B cell (primary cell): ENCODE measurements at regions not wholly inside any gene's neighbourhood (a gene's known extent, or its start where the extent isn't known, plus 50 kb on each side); places are given as distances from the start of the nearest gene placed in this dataset.

Source experiments
- ATAC-seq: fragments of 200-7000 bp; cut with Tn5 transposase; one replicate; pipeline ENCODE4 v1.10.0; 2021; ENCODE audit warnings: low read depth, mild to moderate bottlenecking, moderate number of reproducible peaks, moderate library complexity
- CTCF ChIA-PET: fragments of 350-600 bp; sonication (Branson Sonifier 250); formaldehyde crosslinking; loops from one replicate; lab custom pipeline; 2021; ENCODE audit warnings: antibody characterized with exemption, inconsistent platforms; lab: Charles Lee
- POLR2A ChIA-PET: fragments of 350-600 bp; sonication (Branson Sonifier 250); formaldehyde crosslinking; loops from one replicate; lab custom pipeline; 2021; ENCODE audit warnings: antibody characterized with exemption; lab: Charles Lee
- DNase-seq: peaks from one replicate; pipeline ENCODE4 v3.0.0; 2013
- H2AFZ ChIP-seq: 2 replicates; pipeline ENCODE4 v1.6.1; 2012; ENCODE audit warnings: mild to moderate bottlenecking, low read depth, low read length; ENCODE audit not compliant: insufficient read depth, poor library complexity, severe bottlenecking
- H3K27ac ChIP-seq, 2 donors: 1 replicate in 1 of 2; 2 replicates in 1 of 2; pipeline ENCODE4 v1.5.1; 2012 to 2013; ENCODE audit warnings: low read length in 2 of 2, mild to moderate bottlenecking in 2 of 2, moderate library complexity in 1 of 2
- H3K27me3 ChIP-seq, 4 experiments: fragments of 200-600 bp in 1 of 4; sonication (generic) in 1 of 4; replicated peaks in 1 of 4; 1 replicate in 2 of 4; 2 replicates in 2 of 4; pipeline versions ENCODE4 v1.6.1 to v1.7.0; 2013 to 2016; ENCODE audit warnings: low read length in 3 of 4, mild to moderate bottlenecking in 2 of 4, mixed read lengths in 1 of 4, moderate library complexity in 1 of 4; ENCODE audit not compliant: insufficient read depth in 4 of 4, control insufficient read depth in 3 of 4; ENCODE audit errors: control extremely low read depth in 1 of 4
- H3K36me3 ChIP-seq, 2 experiments: replicated peaks in 1 of 2; 1 replicate in 1 of 2; 2 replicates in 1 of 2; pipeline versions ENCODE4 v1.6.1 to v1.7.1; 2013; ENCODE audit warnings: low read length in 1 of 2; ENCODE audit not compliant: insufficient read depth in 2 of 2, control insufficient read depth in 1 of 2; ENCODE audit errors: control extremely low read depth in 1 of 2, extremely low read depth in 1 of 2
- H3K4me1 ChIP-seq, 2 donors: fragments of 200-600 bp in 1 of 2; sonication (generic) in 1 of 2; 1 replicate in 1 of 2; 2 replicates in 1 of 2; pipeline versions ENCODE4 v1.5.1 to v1.6.1; 2013 to 2017; ENCODE audit warnings: low read length in 2 of 2; ENCODE audit not compliant: control insufficient read depth in 2 of 2, insufficient read depth in 2 of 2
- H3K4me2 ChIP-seq: replicated peaks from 2 replicates; pipeline ENCODE3; 2012; ENCODE audit warnings: mild to moderate bottlenecking, low read depth, low read length; ENCODE audit not compliant: poor library complexity, severe bottlenecking
- H3K4me3 ChIP-seq, 5 experiments: fragments of 200-600 bp in 1 of 5; sonication (generic) in 1 of 5; 1 replicate in 3 of 5; 2 replicates in 2 of 5; pipeline versions ENCODE4 v1.5.1 to v1.7.0; 2011 to 2016; ENCODE audit warnings: low read length in 4 of 5, mild to moderate bottlenecking in 4 of 5, low read depth in 2 of 5, control low read depth in 1 of 5, moderate library complexity in 1 of 5; ENCODE audit not compliant: insufficient read depth in 1 of 5; ENCODE audit errors: control extremely low read depth in 1 of 5, extremely low read depth in 1 of 5
- H3K79me2 ChIP-seq: fragments of 200-600 bp; sonication (generic); one replicate; pipeline ENCODE4 v1.6.0; 2016; ENCODE audit warnings: low read length; ENCODE audit not compliant: control insufficient read depth, insufficient read depth
- H3K9ac ChIP-seq: fragments of 200-600 bp; sonication (generic); 2 replicates; pipeline ENCODE4 v1.6.1; 2017; ENCODE audit warnings: mild to moderate bottlenecking, low read length, moderate library complexity
- H3K9me3 ChIP-seq, 3 donors: one replicate each; pipeline versions ENCODE4 v1.6.1 to v1.7.1; 2013; ENCODE audit warnings: low read length in 2 of 3; ENCODE audit not compliant: control insufficient read depth in 2 of 3, insufficient read depth in 1 of 3; ENCODE audit errors: control extremely low read depth in 1 of 3
- H4K20me1 ChIP-seq: 2 replicates; pipeline ENCODE4 v1.6.0; 2012; ENCODE audit warnings: mild to moderate bottlenecking, low read length; ENCODE audit not compliant: insufficient read depth, control insufficient read depth, poor library complexity, severe bottlenecking
- H3K27ac Mint-ChIP-seq: one replicate; pipeline ENCODE4 v1.8.0; 2021; ENCODE audit warnings: mixed read lengths
- H3K27me3 Mint-ChIP-seq: one replicate; pipeline ENCODE4 v1.8.0; 2021; ENCODE audit warnings: mixed read lengths
- H3K4me1 Mint-ChIP-seq: one replicate; pipeline ENCODE4 v1.8.0; 2021; ENCODE audit warnings: mixed read lengths
- H3K4me3 Mint-ChIP-seq: one replicate; pipeline ENCODE4 v1.8.0; 2021; ENCODE audit warnings: mixed read lengths
- H3K9me3 Mint-ChIP-seq: one replicate; pipeline ENCODE4 v1.8.0; 2022; ENCODE audit warnings: mixed read lengths; ENCODE audit not compliant: insufficient read depth
- CTCF ChIP-seq: fragments of 200-600 bp; IDR thresholded peaks from one replicate; pipeline ENCODE4 v1.8.0; 2022; ENCODE audit warnings: antibody characterized with exemption, mild to moderate bottlenecking
- EZH2 ChIP-seq: IDR thresholded peaks from 2 replicates; pipeline ENCODE4 v1.6.1; 2012; ENCODE audit warnings: borderline replicate concordance, low read depth, mild to moderate bottlenecking, moderate library complexity, low read length; ENCODE audit not compliant: insufficient read depth, poor library complexity, severe bottlenecking
- WGBS: methylation state at CpG from one replicate; pipeline ENCODE4 v1.1.5; 2013; ENCODE audit warnings: missing lambda C conversion rate; ENCODE audit not compliant: insufficient coverage; 5-methylcytosine and 5-hydroxymethylcytosine counted together
- intact Hi-C: fragments of 100-400 bp; cut with micrococcal nuclease; formaldehyde crosslinking; loops from one replicate; pipeline ENCODE4 v1.10.0; 2022

GRCh38 chr5:84696651-84697050 is 312.0 kb upstream of the EDIL3 start:
- Histone ChIP-seq H3K36me3 (no peaks in the 10 kb centered on the region), H3K9me3 (peaks cover 0 to 13% (median 0%) of the 10 kb centered on the region in 3 donors), H4K20me1 (no peaks in the 10 kb centered on the region), H3K4me2 (no peak overlapping the region), H3K9ac (no peak overlapping the region), H3K79me2 (no peaks in the 10 kb centered on the region), H2AFZ (no peak overlapping the region), H3K4me3 (no peak overlapping the region), H3K27me3 (no peaks in the 10 kb centered on the region), H3K4me1 (no peaks in the 10 kb centered on the region), H3K27ac (no peak overlapping the region)
- WGBS: 63% methylated on average over 2 of the region's 2 CpGs
- Mint-ChIP-seq H3K4me3 (no peak overlapping the region), H3K4me1 (no peaks in the 10 kb centered on the region), H3K27me3 (no peaks in the 10 kb centered on the region), H3K9me3 (peaks cover 5% of the 10 kb centered on the region), H3K27ac (no peak overlapping the region)
- TF ChIP-seq EZH2 (no peak), CTCF (no peak)
- ATAC-seq (no peak), DNase-seq (no peak)
- ChIA-PET CTCF (no interaction called here), POLR2A (no interaction called here)
- intact Hi-C loops: no loop called here

GRCh38 chr5:84695330-84695729 is 310.6 kb upstream of the EDIL3 start:
- Histone ChIP-seq H3K4me3 (no peak overlapping the region), H2AFZ (no peak overlapping the region), H3K79me2 (no peaks in the 10 kb centered on the region), H3K4me1 (no peaks in the 10 kb centered on the region), H4K20me1 (no peaks in the 10 kb centered on the region), H3K4me2 (no peak overlapping the region), H3K9ac (no peak overlapping the region), H3K9me3 (peaks cover 0 to 13% (median 0%) of the 10 kb centered on the region in 3 donors), H3K36me3 (no peaks in the 10 kb centered on the region), H3K27me3 (no peaks in the 10 kb centered on the region), H3K27ac (no peak overlapping the region)
- H3K27me3 Mint-ChIP-seq: no peaks in the 10 kb centered on the region
- POLR2A ChIA-PET: no interaction called here
- DNase-seq (no peak), ATAC-seq (no peak)
- no peaks in the 10 kb centered on the region for H3K4me1 Mint-ChIP-seq
- H3K9me3 Mint-ChIP-seq: peaks cover 5% of the 10 kb centered on the region
- no peak for TF ChIP-seq EZH2
- no peak for TF ChIP-seq CTCF
- 87% methylated on average over 2 of the region's 3 CpGs for WGBS
- H3K27ac Mint-ChIP-seq: no peak overlapping the region
- CTCF ChIA-PET: no interaction called here
- intact Hi-C loops: no loop called here
- H3K4me3 Mint-ChIP-seq: no peak overlapping the region
